GM10248 (cell line): ENCODE measurements at regions not wholly inside any gene's neighbourhood (a gene's known extent, or its start where the extent isn't known, plus 50 kb on each side); places are given as distances from the start of the nearest gene placed in this dataset.

Experiments
- CTCF ChIA-PET: fragments of 300-600 bp; sonication (Branson Sonifier 250); formaldehyde crosslinking; extraction: SDS; loops from one replicate; lab custom pipeline; 2021; ENCODE audit warnings: antibody characterized with exemption; lab: Yijun Ruan, JAX
- POLR2A ChIA-PET: fragments of 350-650 bp; sonication (Branson Sonifier 250); formaldehyde crosslinking; extraction: SDS; loops from one replicate; lab custom pipeline; 2020; ENCODE audit warnings: antibody characterized with exemption; lab: Yijun Ruan, JAX
- DNase-seq: peaks from one replicate; pipeline ENCODE4 v3.0.0; 2012; ENCODE audit errors: extremely low spot score
- CTCF ChIP-seq: IDR thresholded peaks from 2 replicates; pipeline ENCODE4 v1.5.1; 2012; ENCODE audit warnings: mild to moderate bottlenecking, low read depth; ENCODE audit errors: extremely low read depth, missing control alignments, control extremely low read depth

DNA sequence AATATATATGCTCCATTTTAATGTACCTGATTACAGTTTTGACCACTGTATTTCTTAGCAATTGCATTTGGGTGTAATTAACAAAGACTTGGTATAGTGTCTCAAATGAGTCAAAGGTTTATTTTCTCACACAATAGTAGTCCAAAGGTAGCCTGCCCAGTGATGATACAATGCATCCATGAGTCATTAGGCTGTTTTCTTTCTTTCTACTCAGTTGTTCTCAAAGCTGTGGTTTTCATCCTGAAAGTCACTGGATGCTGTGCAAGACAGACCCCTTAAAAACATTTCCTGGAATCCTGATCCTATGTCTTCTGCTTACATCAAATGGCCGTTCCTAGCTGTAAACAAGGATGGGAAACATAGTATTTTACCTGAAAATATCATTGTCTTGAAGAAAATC, 651.2 kb upstream of the MIR17HG start:
- TF ChIP-seq CTCF = no peak

GRCh38 chr13:90696656-90697055, 650.8 kb upstream of the MIR17HG start:
- no peak for TF ChIP-seq CTCF
- no peak for DNase-seq
- POLR2A ChIA-PET = no interaction called here
- CTCF ChIA-PET = no interaction called here

More for the DNA sequence above, 651.2 kb upstream of the MIR17HG start:
- CTCF ChIA-PET = no interaction called here
- DNase-seq = no peak
- POLR2A ChIA-PET = no interaction called here

GRCh38 chr13:90700340-90700739, 647.1 kb upstream of the MIR17HG start:
- POLR2A ChIA-PET = no interaction called here
- CTCF ChIA-PET = no interaction called here

DNA sequence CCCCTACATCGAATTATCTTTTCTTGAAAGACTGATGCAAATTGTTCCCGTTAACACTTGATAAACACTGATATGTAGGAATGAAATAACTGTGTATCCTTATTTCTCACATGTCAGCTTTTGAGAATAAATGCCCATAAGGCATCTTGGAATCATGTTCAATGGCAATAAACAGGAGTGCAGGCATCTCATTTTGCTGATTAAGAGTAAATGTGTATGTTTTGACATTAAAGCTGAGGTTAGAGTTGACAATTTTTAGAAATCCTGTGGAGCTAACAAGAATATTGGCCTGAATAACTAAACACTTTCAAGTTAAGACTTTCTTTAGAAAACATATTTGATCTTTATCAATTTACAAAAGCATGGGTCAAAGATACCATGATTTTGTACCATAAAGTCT, 646.2 kb upstream of the MIR17HG start:
- no peak for DNase-seq
- CTCF ChIA-PET = no interaction called here
- POLR2A ChIA-PET = no interaction called here
- no peak for TF ChIP-seq CTCF

More at GRCh38 chr13:90700340-90700739, 647.1 kb upstream of the MIR17HG start:
- no peak for TF ChIP-seq CTCF
- no peak for DNase-seq

DNA sequence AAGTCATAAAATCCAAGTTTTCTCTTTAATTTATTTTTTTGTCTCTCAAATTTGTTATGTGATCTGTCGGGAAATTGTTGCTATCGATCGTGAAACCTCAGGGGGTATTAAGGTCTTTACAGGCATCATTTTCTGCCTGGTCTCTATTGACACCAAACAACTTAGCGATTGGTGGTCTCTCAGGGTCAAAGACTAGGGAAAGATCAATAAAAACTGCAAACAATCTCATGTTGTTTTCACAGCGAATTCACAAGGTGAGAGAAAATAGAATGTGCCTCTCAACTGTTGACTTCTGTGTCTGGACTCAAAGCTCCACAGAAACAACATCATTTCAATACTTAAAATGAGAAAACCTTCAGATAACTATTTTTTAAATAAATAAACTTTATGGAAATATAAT, 645.4 kb upstream of the MIR17HG start:
- CTCF ChIA-PET = no interaction called here
- POLR2A ChIA-PET = no interaction called here
- no peak for TF ChIP-seq CTCF
- no peak for DNase-seq

DNA sequence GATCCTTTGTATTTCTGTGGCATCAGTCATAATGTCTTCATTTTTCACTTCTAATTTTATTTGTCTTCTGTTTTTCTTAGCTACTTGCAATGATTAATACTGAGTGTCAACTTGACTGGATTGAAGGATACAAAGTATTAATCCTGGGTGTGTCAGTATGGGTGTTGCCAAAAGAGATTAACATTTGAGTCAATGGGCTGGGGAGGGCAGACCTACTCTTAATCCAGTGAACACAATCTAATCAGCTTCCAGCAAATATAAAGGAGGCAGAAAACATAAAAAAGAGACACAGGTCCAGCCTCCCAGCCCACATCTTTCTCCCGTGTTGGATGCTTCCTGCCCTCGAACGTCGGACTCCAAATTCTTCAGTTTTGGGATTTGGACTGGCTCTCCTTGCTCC, 640.9 kb upstream of the MIR17HG start:
- no peak for DNase-seq
- no peak for TF ChIP-seq CTCF
- ChIA-PET CTCF (no interaction called here), POLR2A (no interaction called here)

DNA sequence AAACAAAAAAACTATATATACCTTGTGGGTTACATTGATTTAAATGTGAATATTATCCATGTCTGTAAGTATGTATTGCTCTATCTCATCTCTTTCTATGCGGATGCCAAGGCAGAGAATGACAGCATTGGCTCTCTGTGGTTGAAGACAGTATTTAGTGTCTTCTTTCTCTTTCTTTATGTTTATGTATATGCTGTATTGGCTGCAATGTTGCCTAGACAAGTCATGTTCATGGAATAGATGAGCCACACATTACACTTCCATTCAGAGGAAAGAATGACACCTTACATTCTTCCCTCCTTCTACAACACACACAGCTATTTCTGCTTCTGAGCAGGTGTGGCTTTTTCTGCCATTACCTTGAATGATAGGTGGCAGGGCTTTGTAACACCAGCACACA, 639.4 kb upstream of the MIR17HG start:
- no peak for DNase-seq
- POLR2A ChIA-PET = no interaction called here
- CTCF ChIA-PET = no interaction called here
- no peak for TF ChIP-seq CTCF
